ENCODE measurements at regions not wholly inside any gene's neighbourhood (a gene's known extent, or its start where the extent isn't known, plus 50 kb on each side); places are given as distances from the start of the nearest gene placed in this dataset.
A peak's percentile ranks its signal among the peaks of the same experiment; 100 is the strongest.

GRCh38 chr13:37207691-37208451 is 102.4 kb upstream of the CSNK1A1L start:
- peak; percentile 9 for DNase-seq
- Histone ChIP-seq H4K5ac (ENCODE audit: low read length) (no peak overlapping the region), H3K4me2 (ENCODE audit: low read length) (no peak overlapping the region), H2BK5ac (ENCODE audit: low read length) (no peak overlapping the region), H3K23ac (ENCODE audit: low read length) (no peak overlapping the region), H3K4me3 (ENCODE audit: low read length) (no peak overlapping the region), H3K79me2 (ENCODE audit: control insufficient read depth, insufficient read depth, low read length) (no peaks in the 10 kb centered on the region), H3K27ac (ENCODE audit: low read depth, low read length) (no peak overlapping the region), H3K4me1 (ENCODE audit: control insufficient read depth, low read depth, low read length) (peaks cover 4% of the 10 kb centered on the region), H2AK5ac (ENCODE audit: low read length) (no peak overlapping the region), H4K8ac (ENCODE audit: low read depth, low read length) (no peak overlapping the region), H3K9ac (ENCODE audit: low read length) (no peak overlapping the region), H3K4ac (ENCODE audit: low read depth, low read length) (no peak overlapping the region), H3K36me3 (ENCODE audit: control insufficient read depth, insufficient read depth, low read length) (no peaks in the 10 kb centered on the region), H3K27me3 (ENCODE audit: insufficient read depth, low read length, poor library complexity) (no peaks in the 10 kb centered on the region), H3K18ac (ENCODE audit: low read length) (no peak overlapping the region), H3K56ac (ENCODE audit: low read length) (no peak overlapping the region), H2BK15ac (replicated peaks; ENCODE audit: low read depth) (no peak overlapping the region), H2BK120ac (ENCODE audit: low read depth, low read length) (no peak overlapping the region), H3K79me1 (ENCODE audit: low read length) (no peaks in the 10 kb centered on the region)
- no CpG with 5 or more reads among the region's 4 CpGs for WGBS (ENCODE audit: extremely low coverage, insufficient coverage, low lambda C conversion rate)

- Histone ChIP-seq H3K79me1 (ENCODE audit: low read length) (no peaks in the 10 kb centered on the region), H3K27ac (ENCODE audit: low read depth, low read length) (no peak overlapping the region), H2BK15ac (replicated peaks; ENCODE audit: low read depth) (no peak overlapping the region), H3K4ac (ENCODE audit: low read depth, low read length) (no peak overlapping the region), H4K5ac (ENCODE audit: low read length) (no peak overlapping the region), H3K4me3 (ENCODE audit: low read length) (no peak overlapping the region), H3K9ac (ENCODE audit: low read length) (no peak overlapping the region), H3K36me3 (ENCODE audit: control insufficient read depth, insufficient read depth, low read length) (no peaks in the 10 kb centered on the region), H4K8ac (ENCODE audit: low read depth, low read length) (no peak overlapping the region), H3K27me3 (ENCODE audit: insufficient read depth, low read length, poor library complexity) (no peaks in the 10 kb centered on the region), H3K18ac (ENCODE audit: low read length) (no peak overlapping the region), H3K4me2 (ENCODE audit: low read length) (no peak overlapping the region), H3K79me2 (ENCODE audit: control insufficient read depth, insufficient read depth, low read length) (no peaks in the 10 kb centered on the region), H2BK5ac (ENCODE audit: low read length) (no peak overlapping the region), H3K23ac (ENCODE audit: low read length) (no peak overlapping the region), H3K56ac (ENCODE audit: low read length) (no peak overlapping the region), H3K4me1 (ENCODE audit: control insufficient read depth, low read depth, low read length) (no peaks in the 10 kb centered on the region), H2BK120ac (ENCODE audit: low read depth, low read length) (no peak overlapping the region), H2AK5ac (ENCODE audit: low read length) (no peak overlapping the region)
- no CpG with 5 or more reads among the region's 2 CpGs for whole genome bisulfite sequencing (ENCODE audit: extremely low coverage, insufficient coverage, low lambda C conversion rate)
- DNase-seq, result no peak
Observed at GRCh38 chr13:37202264-37202663, 96.8 kb upstream of the CSNK1A1L start.

- no peak for DNase-seq
- Histone ChIP-seq H2AK5ac (ENCODE audit: low read length) (no peak overlapping the region), H4K5ac (ENCODE audit: low read length) (no peak overlapping the region), H3K9ac (ENCODE audit: low read length) (no peak overlapping the region), H4K8ac (ENCODE audit: low read depth, low read length) (no peak overlapping the region), H3K27ac (ENCODE audit: low read depth, low read length) (no peak overlapping the region), H3K4me3 (ENCODE audit: low read length) (no peak overlapping the region), H3K23ac (ENCODE audit: low read length) (no peak overlapping the region), H3K56ac (ENCODE audit: low read length) (no peak overlapping the region), H3K18ac (ENCODE audit: low read length) (no peak overlapping the region), H3K79me1 (ENCODE audit: low read length) (no peaks in the 10 kb centered on the region), H2BK15ac (replicated peaks; ENCODE audit: low read depth) (no peak overlapping the region), H3K36me3 (ENCODE audit: control insufficient read depth, insufficient read depth, low read length) (no peaks in the 10 kb centered on the region), H3K4me2 (ENCODE audit: low read length) (no peak overlapping the region), H3K4me1 (ENCODE audit: control insufficient read depth, low read depth, low read length) (no peaks in the 10 kb centered on the region), H3K4ac (ENCODE audit: low read depth, low read length) (no peak overlapping the region), H2BK120ac (ENCODE audit: low read depth, low read length) (no peak overlapping the region), H3K27me3 (ENCODE audit: insufficient read depth, low read length, poor library complexity) (no peaks in the 10 kb centered on the region), H3K79me2 (ENCODE audit: control insufficient read depth, insufficient read depth, low read length) (no peaks in the 10 kb centered on the region), H2BK5ac (ENCODE audit: low read length) (no peak overlapping the region)
- no CpG with 5 or more reads among the region's 5 CpGs for WGBS (ENCODE audit: extremely low coverage, insufficient coverage, low lambda C conversion rate)
Observed at GRCh38 chr13:37201081-37201480, 95.6 kb upstream of the CSNK1A1L start.

- peak overlapping the region; percentile 2 for H3K18ac ChIP-seq (ENCODE audit: low read length)
- peak overlapping the region; percentile 48 for H2BK120ac ChIP-seq (ENCODE audit: low read depth, low read length)
- H3K56ac ChIP-seq (ENCODE audit: low read length), result peak overlapping the region; percentile 58
- no peaks in the 10 kb centered on the region for H3K36me3 ChIP-seq (ENCODE audit: control insufficient read depth, insufficient read depth, low read length)
- H3K27ac ChIP-seq (ENCODE audit: low read depth, low read length), result peak overlapping the region; percentile 52
- H3K79me1 ChIP-seq (ENCODE audit: low read length), result no peaks in the 10 kb centered on the region
- peak overlapping the region; percentile 22 for H4K5ac ChIP-seq (ENCODE audit: low read length)
- H3K9ac ChIP-seq (ENCODE audit: low read length), result no peak overlapping the region
- no peak overlapping the region for H2AK5ac ChIP-seq (ENCODE audit: low read length)
- H3K27me3 ChIP-seq (ENCODE audit: insufficient read depth, low read length, poor library complexity), result no peaks in the 10 kb centered on the region
- no peak overlapping the region for H3K4me3 ChIP-seq (ENCODE audit: low read length)
- H2BK15ac ChIP-seq (replicated peaks; ENCODE audit: low read depth), result no peak overlapping the region
- H4K8ac ChIP-seq (ENCODE audit: low read depth, low read length), result no peak overlapping the region
- no peaks in the 10 kb centered on the region for H3K79me2 ChIP-seq (ENCODE audit: control insufficient read depth, insufficient read depth, low read length)
- no peak overlapping the region for H3K4me2 ChIP-seq (ENCODE audit: low read length)
- H3K23ac ChIP-seq (ENCODE audit: low read length), result no peak overlapping the region
- no peak overlapping the region for H2BK5ac ChIP-seq (ENCODE audit: low read length)
- DNase-seq, result peak; percentile 59
- no CpG with 5 or more reads among the region's 1 CpG for WGBS (ENCODE audit: extremely low coverage, insufficient coverage, low lambda C conversion rate)
- H3K4me1 ChIP-seq (ENCODE audit: control insufficient read depth, low read depth, low read length), result no peaks in the 10 kb centered on the region
- H3K4ac ChIP-seq (ENCODE audit: low read depth, low read length), result no peak overlapping the region
Observed at GRCh38 chr13:37198629-37199028, 93.2 kb upstream of the CSNK1A1L start.

- Histone ChIP-seq H3K79me1 (ENCODE audit: low read length) (no peaks in the 10 kb centered on the region), H2BK120ac (ENCODE audit: low read depth, low read length) (no peak overlapping the region), H2BK5ac (ENCODE audit: low read length) (no peak overlapping the region), H3K79me2 (ENCODE audit: control insufficient read depth, insufficient read depth, low read length) (no peaks in the 10 kb centered on the region), H4K5ac (ENCODE audit: low read length) (no peak overlapping the region), H3K9ac (ENCODE audit: low read length) (no peak overlapping the region), H3K4ac (ENCODE audit: low read depth, low read length) (no peak overlapping the region), H3K36me3 (ENCODE audit: control insufficient read depth, insufficient read depth, low read length) (no peaks in the 10 kb centered on the region), H3K23ac (ENCODE audit: low read length) (no peak overlapping the region), H3K56ac (ENCODE audit: low read length) (no peak overlapping the region), H3K18ac (ENCODE audit: low read length) (no peak overlapping the region), H2AK5ac (ENCODE audit: low read length) (no peak overlapping the region), H2BK15ac (replicated peaks; ENCODE audit: low read depth) (no peak overlapping the region), H4K8ac (ENCODE audit: low read depth, low read length) (no peak overlapping the region), H3K27ac (ENCODE audit: low read depth, low read length) (no peak overlapping the region), H3K27me3 (ENCODE audit: insufficient read depth, low read length, poor library complexity) (no peaks in the 10 kb centered on the region), H3K4me2 (ENCODE audit: low read length) (no peak overlapping the region), H3K4me3 (ENCODE audit: low read length) (no peak overlapping the region), H3K4me1 (ENCODE audit: control insufficient read depth, low read depth, low read length) (no peaks in the 10 kb centered on the region)
- no peak for DNase-seq
- no CpG with 5 or more reads among the region's 3 CpGs for WGBS (ENCODE audit: extremely low coverage, insufficient coverage, low lambda C conversion rate)
Observed at GRCh38 chr13:37195621-37196020, 90.2 kb upstream of the CSNK1A1L start.

GRCh38 chr13:37194428-37194861 is 89.0 kb upstream of the CSNK1A1L start:
- Histone ChIP-seq H3K23ac (ENCODE audit: low read length) (no peak overlapping the region), H3K27me3 (ENCODE audit: insufficient read depth, low read length, poor library complexity) (no peaks in the 10 kb centered on the region), H3K4ac (ENCODE audit: low read depth, low read length) (no peak overlapping the region), H3K9ac (ENCODE audit: low read length) (no peak overlapping the region), H3K18ac (ENCODE audit: low read length) (no peak overlapping the region), H4K5ac (ENCODE audit: low read length) (no peak overlapping the region), H2BK5ac (ENCODE audit: low read length) (no peak overlapping the region), H3K79me2 (ENCODE audit: control insufficient read depth, insufficient read depth, low read length) (no peaks in the 10 kb centered on the region), H4K8ac (ENCODE audit: low read depth, low read length) (no peak overlapping the region), H3K56ac (ENCODE audit: low read length) (no peak overlapping the region), H3K4me2 (ENCODE audit: low read length) (no peak overlapping the region), H3K4me3 (ENCODE audit: low read length) (no peak overlapping the region), H2BK15ac (replicated peaks; ENCODE audit: low read depth) (no peak overlapping the region), H3K27ac (ENCODE audit: low read depth, low read length) (no peak overlapping the region), H3K36me3 (ENCODE audit: control insufficient read depth, insufficient read depth, low read length) (no peaks in the 10 kb centered on the region), H2AK5ac (ENCODE audit: low read length) (no peak overlapping the region), H3K79me1 (ENCODE audit: low read length) (no peaks in the 10 kb centered on the region), H2BK120ac (ENCODE audit: low read depth, low read length) (no peak overlapping the region), H3K4me1 (ENCODE audit: control insufficient read depth, low read depth, low read length) (no peaks in the 10 kb centered on the region)
- WGBS (ENCODE audit: extremely low coverage, insufficient coverage, low lambda C conversion rate), result no CpG with 5 or more reads among the region's 1 CpG
- DNase-seq, result no peak

All from mesendoderm (in vitro differentiated cells).